Astrocyte (in vitro differentiated cells and primary cell): ENCODE measurements at regions not wholly inside any gene's neighbourhood (a gene's known extent, or its start where the extent isn't known, plus 50 kb on each side); places are given as distances from the start of the nearest gene placed in this dataset.

Experiments used
- DNase-seq: peaks from one replicate; pipeline ENCODE4 v3.0.0-alpha.2; 2010; ENCODE audit warnings: low read depth
- FAIRE-seq: peaks from 2 replicates; lab custom pipeline; 2011; peaks lifted over from hg19 to GRCh38; lab: Jason Lieb, UNC
- H2AFZ ChIP-seq: 2 replicates; pipeline ENCODE4 v1.6.0; 2012; ENCODE audit warnings: low read depth, low read length, inconsistent platforms
- H3K27ac ChIP-seq: 2 replicates; pipeline ENCODE4 v1.5.1; 2011; ENCODE audit warnings: low read depth, low read length, inconsistent platforms
- H3K27me3 ChIP-seq: 2 replicates; pipeline ENCODE4 v1.6.0; 2011; ENCODE audit warnings: low read length, inconsistent platforms; ENCODE audit not compliant: insufficient read depth
- H3K36me3 ChIP-seq: 2 replicates; pipeline ENCODE4 v1.5.1; 2011; ENCODE audit warnings: low read length, inconsistent platforms; ENCODE audit not compliant: insufficient read depth
- H3K4me1 ChIP-seq: 2 replicates; pipeline ENCODE4 v1.5.1; 2011; ENCODE audit warnings: low read length, inconsistent platforms; ENCODE audit not compliant: insufficient read depth
- H3K4me2 ChIP-seq: 2 replicates; pipeline ENCODE4 v1.6.0; 2012; ENCODE audit warnings: low read length, inconsistent platforms
- H3K4me3 ChIP-seq: 2 replicates; pipeline ENCODE4 v1.5.1; 2011; ENCODE audit warnings: low read depth, mild to moderate bottlenecking, low read length, inconsistent platforms; ENCODE audit not compliant: insufficient read depth
- H3K79me2 ChIP-seq: 2 replicates; pipeline ENCODE4 v1.6.0; 2012; ENCODE audit warnings: mild to moderate bottlenecking, low read length, inconsistent platforms; ENCODE audit not compliant: insufficient read depth
- H3K9ac ChIP-seq: 2 replicates; pipeline ENCODE4 v1.6.0; 2012; ENCODE audit warnings: mild to moderate bottlenecking, low read length, inconsistent platforms
- H3K9me3 ChIP-seq: 2 replicates; pipeline ENCODE4 v1.5.1; 2012; ENCODE audit warnings: low read depth, mild to moderate bottlenecking, low read length, inconsistent platforms; ENCODE audit not compliant: insufficient read depth
- H4K20me1 ChIP-seq: 2 replicates; pipeline ENCODE4 v1.6.0; 2012; ENCODE audit warnings: low read length, inconsistent platforms; ENCODE audit not compliant: insufficient read depth
- H3K27ac Mint-ChIP-seq: one replicate; pipeline ENCODE4 v1.8.0; 2021; ENCODE audit warnings: mild to moderate bottlenecking, mixed read lengths; ENCODE audit not compliant: unreplicated experiment
- H3K27me3 Mint-ChIP-seq: one replicate; pipeline ENCODE4 v1.8.0; 2021; ENCODE audit warnings: low read depth, mixed read lengths; ENCODE audit not compliant: unreplicated experiment
- H3K36me3 Mint-ChIP-seq: one replicate; pipeline ENCODE4 v1.8.0; 2021; ENCODE audit warnings: low read depth, mixed read lengths; ENCODE audit not compliant: unreplicated experiment
- H3K4me1 Mint-ChIP-seq: one replicate; pipeline ENCODE4 v1.8.0; 2021; ENCODE audit warnings: low read depth, mixed read lengths; ENCODE audit not compliant: unreplicated experiment
- H3K4me3 Mint-ChIP-seq: one replicate; pipeline ENCODE4 v1.8.0; 2021; ENCODE audit warnings: mild to moderate bottlenecking, moderate library complexity, mixed read lengths; ENCODE audit not compliant: unreplicated experiment
- H3K9me3 Mint-ChIP-seq: one replicate; pipeline ENCODE4 v1.8.0; 2021; ENCODE audit warnings: mild to moderate bottlenecking, mixed read lengths; ENCODE audit not compliant: unreplicated experiment
- CTCF ChIP-seq: IDR thresholded peaks from 2 replicates; pipeline ENCODE4 v1.5.1; 2011; ENCODE audit warnings: low read depth, mild to moderate bottlenecking, inconsistent platforms, low read length, moderate library complexity; ENCODE audit not compliant: insufficient read depth
- EZH2 ChIP-seq: IDR thresholded peaks from 2 replicates; pipeline ENCODE4 v1.6.1; 2012; ENCODE audit warnings: mild to moderate bottlenecking, low read length, inconsistent platforms; ENCODE audit not compliant: insufficient read depth

GRCh38 chr5:117456866-117457470 is 882.3 kb upstream of the SEMA6A start:
- H3K27me3 Mint-ChIP-seq: no peaks in the 10 kb centered on the region
- H3K9me3 ChIP-seq: no peaks in the 10 kb centered on the region
- H3K79me2 ChIP-seq: no peaks in the 10 kb centered on the region
- TF ChIP-seq CTCF: no peak
- no peak for TF ChIP-seq EZH2
- H3K4me1 Mint-ChIP-seq: no peaks in the 10 kb centered on the region
- H3K36me3 Mint-ChIP-seq: no peaks in the 10 kb centered on the region
- no peaks in the 10 kb centered on the region for H4K20me1 ChIP-seq
- H3K27ac Mint-ChIP-seq: no peak overlapping the region
- H3K9me3 Mint-ChIP-seq: peaks cover 5% of the 10 kb centered on the region
- no peak overlapping the region for H3K4me3 Mint-ChIP-seq
- H3K36me3 ChIP-seq: no peaks in the 10 kb centered on the region
- H3K9ac ChIP-seq: no peak overlapping the region
- H3K27ac ChIP-seq: no peak overlapping the region
- no peak overlapping the region for H2AFZ ChIP-seq
- H3K4me3 ChIP-seq: no peak overlapping the region
- H3K27me3 ChIP-seq: no peaks in the 10 kb centered on the region
- H3K4me2 ChIP-seq: no peak overlapping the region
- DNase-seq: no peak
- no peak for FAIRE-seq
- no peaks in the 10 kb centered on the region for H3K4me1 ChIP-seq

GRCh38 chr5:117455236-117456233 is 880.9 kb upstream of the SEMA6A start:
- H3K4me3 Mint-ChIP-seq: no peak overlapping the region
- Histone ChIP-seq H3K4me3 (no peak overlapping the region), H3K27me3 (no peaks in the 10 kb centered on the region), H3K4me1 (no peaks in the 10 kb centered on the region), H4K20me1 (no peaks in the 10 kb centered on the region), H3K9ac (no peak overlapping the region), H3K79me2 (no peaks in the 10 kb centered on the region), H3K36me3 (no peaks in the 10 kb centered on the region), H3K4me2 (no peak overlapping the region), H2AFZ (no peak overlapping the region), H3K9me3 (no peaks in the 10 kb centered on the region), H3K27ac (no peak overlapping the region)
- H3K4me1 Mint-ChIP-seq: no peaks in the 10 kb centered on the region
- no peak for TF ChIP-seq EZH2
- peak; percentile 14 for TF ChIP-seq CTCF
- H3K27me3 Mint-ChIP-seq: no peaks in the 10 kb centered on the region
- FAIRE-seq: no peak
- H3K36me3 Mint-ChIP-seq: no peaks in the 10 kb centered on the region
- no peak overlapping the region for H3K27ac Mint-ChIP-seq
- no peak for DNase-seq
- peaks cover 5% of the 10 kb centered on the region for H3K9me3 Mint-ChIP-seq
